ENCODE measurements at regions not wholly inside any gene's neighbourhood (a gene's known extent, or its start where the extent isn't known, plus 50 kb on each side); places are given as distances from the start of the nearest gene placed in this dataset.

GRCh38 chr3:30288830-30289229 is 317.6 kb upstream of the TGFBR2 start:
- Histone ChIP-seq H3K27ac (peak overlapping the region in 1 of 2 donors; percentile 9), H3K36me3 (no peaks in the 10 kb centered on the region), H3K27me3 (replicated peaks; ENCODE audit: insufficient read depth) (no peaks in the 10 kb centered on the region), H3K4me3 (no peak overlapping the region), H3K9me3 (no peaks in the 10 kb centered on the region), H3K4me1 (ENCODE audit: control insufficient read depth in 1 of 2, low read depth in 2 of 2) (peaks cover 15 to 37% of the 10 kb centered on the region in 2 donors)
- ATAC-seq (ENCODE audit: insufficient number of reproducible peaks, low FRiP score, low read depth) (no peak), DNase-seq (ENCODE audit: low spot score) (no peak)
- no peak for TF ChIP-seq CTCF (IDR thresholded peaks at IDR 0.05)

GRCh38 chr3:30289324-30289723 is 317.1 kb upstream of the TGFBR2 start:
- ATAC-seq (ENCODE audit: insufficient number of reproducible peaks, low FRiP score, low read depth) (no peak), DNase-seq (ENCODE audit: low spot score) (no peak)
- Histone ChIP-seq H3K27ac (peak overlapping the region in 1 of 2 donors; percentile 9), H3K27me3 (replicated peaks; ENCODE audit: insufficient read depth) (no peaks in the 10 kb centered on the region), H3K9me3 (no peaks in the 10 kb centered on the region), H3K4me3 (no peak overlapping the region), H3K36me3 (no peaks in the 10 kb centered on the region), H3K4me1 (ENCODE audit: control insufficient read depth in 1 of 2, low read depth in 2 of 2) (peaks cover 18 to 42% of the 10 kb centered on the region in 2 donors)
- no peak for TF ChIP-seq CTCF (IDR thresholded peaks at IDR 0.05)

GRCh38 chr3:30289766-30290165 is 316.6 kb upstream of the TGFBR2 start:
- no peak overlapping the region for H3K27ac ChIP-seq
- H3K36me3 ChIP-seq: no peaks in the 10 kb centered on the region
- TF ChIP-seq CTCF (IDR thresholded peaks at IDR 0.05): no peak
- H3K27me3 ChIP-seq (replicated peaks; ENCODE audit: insufficient read depth): no peaks in the 10 kb centered on the region
- DNase-seq (ENCODE audit: low spot score) (no peak), ATAC-seq (ENCODE audit: insufficient number of reproducible peaks, low FRiP score, low read depth) (no peak)
- H3K9me3 ChIP-seq: no peaks in the 10 kb centered on the region
- peaks cover 22 to 41% of the 10 kb centered on the region in 2 donors for H3K4me1 ChIP-seq (ENCODE audit: control insufficient read depth in 1 of 2, low read depth in 2 of 2)
- no peak overlapping the region for H3K4me3 ChIP-seq

- Histone ChIP-seq H3K4me1 (ENCODE audit: control insufficient read depth in 1 of 2, low read depth in 2 of 2) (peaks cover 19 to 34% of the 10 kb centered on the region in 2 donors), H3K27ac (no peak overlapping the region), H3K4me3 (no peak overlapping the region), H3K9me3 (no peaks in the 10 kb centered on the region), H3K36me3 (no peaks in the 10 kb centered on the region), H3K27me3 (replicated peaks; ENCODE audit: insufficient read depth) (no peaks in the 10 kb centered on the region)
- no peak for TF ChIP-seq CTCF (IDR thresholded peaks at IDR 0.05)
- no peak for ATAC-seq (ENCODE audit: insufficient number of reproducible peaks, low FRiP score, low read depth)
- DNase-seq (ENCODE audit: low spot score): no peak
These were observed 315.9 kb upstream of the TGFBR2 start for GRCh38 chr3:30290479-30290878.

- no peak for DNase-seq (ENCODE audit: low spot score)
- no peaks in the 10 kb centered on the region for H3K36me3 ChIP-seq
- no peak overlapping the region for H3K27ac ChIP-seq
- H3K9me3 ChIP-seq: no peaks in the 10 kb centered on the region
- H3K4me1 ChIP-seq (ENCODE audit: control insufficient read depth in 1 of 2, low read depth in 2 of 2): peaks cover 12 to 17% of the 10 kb centered on the region in 2 donors
- H3K27me3 ChIP-seq (replicated peaks; ENCODE audit: insufficient read depth): no peaks in the 10 kb centered on the region
- H3K4me3 ChIP-seq: no peak overlapping the region
- no peak for ATAC-seq (ENCODE audit: insufficient number of reproducible peaks, low FRiP score, low read depth)
- TF ChIP-seq CTCF (IDR thresholded peaks at IDR 0.05): no peak
These were observed 314.1 kb upstream of the TGFBR2 start for GRCh38 chr3:30292192-30292893.

Data from thoracic aorta (tissue), 2 donors.